ENCODE measurements at regions not wholly inside any gene's neighbourhood (a gene's known extent, or its start where the extent isn't known, plus 50 kb on each side); places are given as distances from the start of the nearest gene placed in this dataset.

DNA sequence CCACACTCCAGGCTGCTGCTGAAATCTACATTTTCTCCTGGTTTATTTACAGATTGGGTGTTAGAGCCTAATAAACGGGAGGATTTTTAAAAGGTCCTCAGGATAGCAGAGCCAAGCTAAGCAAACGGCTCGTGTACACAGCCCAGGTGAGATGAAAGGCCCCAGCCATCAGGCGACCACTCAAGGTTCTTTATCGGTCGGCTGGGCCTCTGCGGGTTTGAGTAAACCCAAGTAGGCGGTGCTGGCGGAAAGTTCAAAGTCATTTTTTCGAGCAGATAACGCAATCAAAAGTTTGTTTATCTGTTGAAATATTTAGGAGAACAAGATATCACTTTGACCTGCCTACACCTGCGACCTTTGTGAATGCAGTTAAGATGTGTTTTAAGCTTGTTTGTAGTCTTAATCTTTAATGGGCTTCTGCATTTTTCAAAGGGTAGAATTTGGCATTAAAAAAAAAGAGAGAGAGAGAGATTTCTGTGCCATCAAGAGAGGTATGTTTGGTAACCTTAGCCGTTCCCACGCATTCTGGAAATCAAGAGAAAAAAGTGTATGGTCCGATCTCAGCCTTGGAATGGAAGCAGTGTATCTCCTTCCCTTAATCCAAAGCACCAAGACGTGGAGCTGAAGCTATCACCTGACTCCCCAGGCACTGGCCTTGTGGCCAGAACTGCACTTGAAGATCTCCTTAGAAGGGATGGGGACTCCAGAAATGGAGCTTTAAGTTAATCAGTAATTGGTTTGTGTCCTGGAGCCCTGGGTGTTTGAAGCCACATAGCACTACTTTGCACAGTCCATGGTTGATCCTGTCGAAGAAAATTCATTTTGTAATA, 301.7 kb upstream of the IRX5 start:
- TF ChIP-seq, protein P1, sequence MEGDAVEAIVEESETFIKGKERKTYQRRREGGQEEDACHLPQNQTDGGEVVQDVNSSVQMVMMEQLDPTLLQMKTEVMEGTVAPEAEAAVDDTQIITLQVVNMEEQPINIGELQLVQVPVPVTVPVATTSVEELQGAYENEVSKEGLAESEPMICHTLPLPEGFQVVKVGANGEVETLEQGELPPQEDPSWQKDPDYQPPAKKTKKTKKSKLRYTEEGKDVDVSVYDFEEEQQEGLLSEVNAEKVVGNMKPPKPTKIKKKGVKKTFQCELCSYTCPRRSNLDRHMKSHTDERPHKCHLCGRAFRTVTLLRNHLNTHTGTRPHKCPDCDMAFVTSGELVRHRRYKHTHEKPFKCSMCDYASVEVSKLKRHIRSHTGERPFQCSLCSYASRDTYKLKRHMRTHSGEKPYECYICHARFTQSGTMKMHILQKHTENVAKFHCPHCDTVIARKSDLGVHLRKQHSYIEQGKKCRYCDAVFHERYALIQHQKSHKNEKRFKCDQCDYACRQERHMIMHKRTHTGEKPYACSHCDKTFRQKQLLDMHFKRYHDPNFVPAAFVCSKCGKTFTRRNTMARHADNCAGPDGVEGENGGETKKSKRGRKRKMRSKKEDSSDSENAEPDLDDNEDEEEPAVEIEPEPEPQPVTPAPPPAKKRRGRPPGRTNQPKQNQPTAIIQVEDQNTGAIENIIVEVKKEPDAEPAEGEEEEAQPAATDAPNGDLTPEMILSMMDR (IDR thresholded peaks at IDR 0.05), result no peak
- TF ChIP-seq POLR2A (IDR thresholded peaks at IDR 0.05), result no peak
